Activated CD8-positive, alpha-beta memory T cell treated with anti-CD3 and anti-CD28 coated beads, Interleukin-2, amount 50 U/mL, for 48 hours (primary cell): ENCODE measurements at regions not wholly inside any gene's neighbourhood (a gene's known extent, or its start where the extent isn't known, plus 50 kb on each side); places are given as distances from the start of the nearest gene placed in this dataset.
"Not testable (repeated sequence)": the region's sequence is repeated elsewhere in the genome, so short reads cannot be mapped to it uniquely, and the experiment has no call there.

Source experiments
- DNase-seq: peaks from one replicate; pipeline ENCODE4 v3.0.0-alpha.2; 2020

DNA sequence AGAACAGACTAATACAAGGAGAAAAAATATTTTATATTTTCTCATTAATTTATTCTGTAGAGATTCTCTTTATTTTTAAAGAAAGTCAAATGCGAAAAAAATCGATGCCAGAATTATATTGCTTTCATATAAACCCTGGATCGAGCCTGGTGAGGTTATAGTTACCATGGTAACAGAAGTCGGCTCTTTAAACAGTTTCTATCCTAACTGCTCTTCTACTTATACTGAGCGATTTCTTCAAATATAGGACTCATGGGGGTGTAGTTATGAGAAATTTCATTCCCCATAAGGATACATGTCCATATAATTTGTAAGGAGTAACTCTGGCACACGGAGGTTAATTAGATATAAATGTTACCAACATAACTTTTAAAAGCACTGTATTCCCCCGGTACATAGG lies 973.5 kb upstream of the NCAM2 start:
- DNase-seq = no peak

DNA sequence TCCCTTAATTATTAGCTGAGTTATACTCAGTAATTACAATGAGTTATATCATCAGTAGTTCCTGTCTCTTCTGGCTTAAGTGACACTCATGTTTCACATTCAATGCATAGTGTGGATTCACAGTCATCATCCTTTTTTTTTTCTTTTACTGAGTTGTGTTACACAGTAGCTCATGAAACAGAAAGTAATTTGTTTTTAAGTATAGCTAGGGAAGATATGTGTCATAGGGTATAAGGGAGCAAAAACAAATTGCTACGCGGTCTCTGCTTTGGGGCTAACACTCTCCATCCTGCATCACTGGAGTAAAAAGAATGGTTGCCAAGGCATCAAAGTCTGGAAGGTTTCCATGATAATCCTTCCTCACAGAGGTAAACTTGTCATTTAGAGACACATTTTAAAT lies 971.7 kb upstream of the NCAM2 start:
- DNase-seq = no peak

DNA sequence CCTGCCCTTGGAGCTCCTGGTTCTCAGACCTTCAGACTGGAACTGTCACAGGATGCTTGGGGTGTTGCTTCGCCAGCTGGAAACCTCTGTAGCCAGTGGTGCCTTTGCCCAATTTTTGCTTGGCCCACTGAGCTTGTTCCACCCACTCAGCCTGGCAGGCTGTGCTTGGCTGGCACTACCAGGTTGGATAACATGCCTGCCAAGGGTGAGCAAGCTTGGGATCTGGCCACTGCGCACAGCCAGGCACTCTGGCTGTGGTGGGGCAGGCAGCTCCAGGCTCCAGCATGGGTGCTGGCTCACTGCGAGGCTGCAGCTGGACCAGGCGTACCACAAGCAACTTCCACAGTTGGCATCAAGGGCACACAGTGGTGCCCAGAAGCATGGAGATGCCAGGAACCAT lies 967.8 kb upstream of the NCAM2 start:
- DNase-seq = no peak

DNA sequence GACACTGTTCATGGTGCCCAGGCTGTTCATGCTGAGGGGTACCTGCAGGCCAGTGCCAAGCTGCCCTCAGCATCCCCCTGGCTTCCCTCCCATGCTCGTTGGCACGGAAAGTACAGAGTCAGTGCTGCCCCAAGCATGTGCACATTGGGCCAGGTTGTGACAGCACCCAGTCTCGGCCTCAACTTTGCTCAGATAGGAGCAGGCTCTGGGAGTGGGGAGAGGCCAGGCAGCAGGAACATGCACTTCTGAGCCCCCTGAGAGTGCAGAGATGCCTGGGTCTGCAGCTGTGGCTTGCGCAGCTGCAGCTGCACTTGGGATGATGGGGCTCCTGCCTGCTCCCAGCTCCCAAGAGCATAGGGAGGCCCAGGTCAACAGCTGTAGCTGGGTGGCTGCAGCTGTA lies 966.4 kb upstream of the NCAM2 start:
- no peak for DNase-seq

DNA sequence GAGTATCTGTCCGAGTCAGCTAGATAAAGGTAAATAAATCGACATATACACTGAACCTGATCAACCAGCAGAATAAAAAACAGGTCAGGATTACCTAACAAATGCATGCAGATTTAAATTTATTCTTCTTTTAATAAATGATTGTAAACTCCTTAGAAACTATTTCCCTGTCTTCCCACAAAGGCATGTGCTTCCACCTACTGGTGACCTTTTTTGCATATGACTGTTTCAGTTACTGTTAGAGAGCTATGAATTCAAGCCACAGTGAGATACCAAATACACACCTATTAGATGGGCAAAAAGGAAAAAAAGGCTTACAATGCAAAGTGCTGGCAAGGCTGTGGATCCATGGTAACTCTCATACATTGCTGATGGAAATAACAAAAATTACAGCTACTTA lies 957.4 kb upstream of the NCAM2 start:
- no peak for DNase-seq

DNA sequence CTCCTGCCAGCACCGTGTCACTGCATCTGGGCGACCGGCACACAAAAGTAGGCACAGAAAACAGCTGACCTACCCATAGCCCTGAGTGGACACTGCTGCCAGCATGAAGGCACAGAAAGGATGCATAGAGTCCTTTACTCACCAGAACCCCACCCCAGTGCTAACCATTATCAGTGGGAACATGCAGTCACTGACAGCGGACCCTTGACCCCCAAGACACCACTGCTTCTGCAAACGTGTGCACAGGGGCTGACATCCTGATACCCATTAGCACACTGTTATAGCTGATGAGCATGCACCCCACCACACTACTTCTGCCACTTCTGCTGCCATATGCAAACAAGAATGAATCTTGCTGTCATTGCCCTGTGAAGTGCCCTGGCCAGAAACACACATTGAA lies 953.0 kb upstream of the NCAM2 start:
- DNase-seq = no peak

DNA sequence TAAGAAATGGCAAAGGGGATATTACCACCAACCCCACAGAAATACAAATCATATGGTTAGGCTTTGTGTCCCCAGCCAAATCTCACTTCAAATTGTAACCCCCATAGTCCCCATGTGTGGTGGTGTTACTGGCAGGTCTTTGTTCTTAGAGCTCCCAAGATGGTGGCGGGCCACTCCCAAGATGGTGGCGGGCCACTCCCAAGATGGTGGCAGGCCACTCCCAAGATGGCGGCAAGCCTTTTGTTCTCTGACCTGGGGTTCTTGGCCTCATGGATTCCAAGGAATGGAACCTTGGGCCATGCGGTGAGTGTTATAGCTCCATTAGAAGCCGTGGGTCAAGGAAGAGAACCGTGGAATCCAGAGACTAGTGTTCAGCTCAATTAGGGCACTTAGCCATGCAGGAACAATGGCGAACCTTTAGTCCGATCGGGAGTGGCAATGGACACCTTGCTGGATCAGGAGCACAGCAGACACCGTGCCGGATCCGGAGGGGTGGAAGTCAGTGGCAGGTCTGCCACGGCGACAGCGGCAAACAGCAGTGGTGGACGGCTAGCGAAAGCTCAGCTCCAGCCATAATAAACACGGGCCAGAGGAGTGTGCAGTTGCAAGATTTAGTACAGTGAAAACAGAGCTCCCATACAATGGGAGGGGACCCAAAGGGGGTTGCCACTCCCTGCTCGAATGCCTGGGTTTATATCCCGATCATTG lies 949.9 kb upstream of the NCAM2 start:
- not testable (repeated sequence) for DNase-seq

DNA sequence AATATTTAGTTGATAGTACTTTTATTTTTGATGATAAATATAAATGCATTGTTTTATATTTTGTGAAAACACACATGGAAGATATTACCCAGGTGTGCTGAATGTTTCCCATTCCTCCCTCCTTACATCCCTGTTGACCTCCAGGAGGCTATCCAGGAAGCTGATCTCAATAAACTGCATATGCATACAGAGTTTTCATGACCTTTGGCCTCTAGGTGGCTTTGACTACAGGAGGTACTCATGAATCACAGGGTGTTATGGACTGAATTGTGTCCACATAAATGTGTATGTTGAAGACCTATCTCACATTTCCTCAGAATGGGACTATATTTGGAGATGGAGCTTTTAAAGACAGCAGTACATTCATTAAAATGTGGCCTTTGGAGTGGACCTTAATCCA lies 914.9 kb upstream of the NCAM2 start:
- DNase-seq = no peak

DNA sequence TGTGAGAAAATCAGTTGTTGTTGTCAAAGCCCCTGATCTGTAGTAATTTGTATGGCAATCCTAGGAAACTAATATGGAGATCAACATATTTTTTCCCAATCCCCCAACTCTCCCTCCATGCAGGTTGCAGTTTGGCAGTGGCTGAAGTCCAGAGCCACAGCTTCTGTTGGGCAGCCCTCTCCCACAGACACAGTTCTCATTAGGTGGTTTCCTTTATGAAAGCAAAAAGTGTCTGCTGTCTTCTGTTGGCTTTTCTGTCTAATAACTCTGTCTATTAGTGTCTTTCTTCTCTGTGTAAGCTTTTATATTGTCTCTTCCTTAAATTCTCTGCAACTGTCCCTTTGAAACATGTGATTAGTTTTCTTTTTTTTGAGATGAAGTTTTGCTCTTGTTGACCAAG lies 914.3 kb upstream of the NCAM2 start:
- DNase-seq = no peak

DNA sequence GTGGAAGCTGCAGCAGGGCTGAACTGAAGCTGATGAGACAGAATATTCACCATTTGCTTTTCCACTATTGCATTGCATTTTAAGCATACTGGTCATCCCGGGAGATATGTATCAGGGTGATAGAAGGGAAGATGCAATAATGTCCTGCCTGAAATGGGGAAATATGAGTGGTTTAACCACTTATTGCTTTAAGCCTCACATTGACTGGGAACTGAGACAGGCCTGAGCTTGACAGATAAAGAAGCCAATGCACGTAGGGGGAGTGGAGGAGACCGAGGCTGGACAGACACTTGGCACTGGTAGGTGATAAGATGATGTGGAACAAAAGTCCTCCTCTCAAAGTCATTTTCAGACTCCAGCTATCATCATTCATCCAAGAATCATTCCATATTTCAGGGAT lies 911.7 kb upstream of the NCAM2 start:
- no peak for DNase-seq

DNA sequence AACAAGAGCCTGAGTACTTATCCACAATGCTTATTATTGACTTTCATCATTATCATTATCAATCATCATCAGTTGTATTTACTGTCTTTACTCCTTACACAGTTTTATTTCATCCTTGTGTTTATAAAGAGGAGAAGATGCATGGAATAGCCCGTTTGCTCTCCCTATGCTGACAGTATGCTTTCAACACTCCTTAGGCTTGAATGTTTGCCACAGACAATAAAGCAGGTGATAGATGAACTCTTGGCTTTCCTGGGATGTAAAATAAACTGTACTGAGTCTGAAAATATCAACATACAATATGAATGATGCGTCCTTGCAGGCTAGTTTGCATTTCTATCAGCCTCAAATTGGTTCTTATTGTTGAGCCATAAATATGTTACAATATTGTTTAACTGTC lies 891.8 kb upstream of the NCAM2 start:
- no peak for DNase-seq

DNA sequence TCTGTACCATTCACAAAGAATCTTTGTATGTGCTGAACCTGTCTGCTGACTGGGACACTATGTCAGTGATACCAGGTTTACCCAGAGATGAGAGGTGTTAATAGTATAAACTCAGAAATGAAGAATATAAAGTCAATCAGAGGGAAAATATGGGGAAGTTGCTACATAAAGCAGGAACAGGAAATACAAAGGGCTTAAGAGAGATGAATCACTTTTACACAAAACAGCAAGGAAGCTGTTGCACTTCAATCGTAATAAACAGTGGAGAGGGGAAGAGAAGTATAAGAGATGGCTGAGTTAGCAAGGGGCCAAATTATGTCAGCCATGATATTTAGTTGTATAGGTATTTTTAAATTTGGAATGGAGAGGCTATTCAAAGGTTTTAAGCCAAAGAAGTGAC lies 890.2 kb upstream of the NCAM2 start:
- DNase-seq = no peak

DNA sequence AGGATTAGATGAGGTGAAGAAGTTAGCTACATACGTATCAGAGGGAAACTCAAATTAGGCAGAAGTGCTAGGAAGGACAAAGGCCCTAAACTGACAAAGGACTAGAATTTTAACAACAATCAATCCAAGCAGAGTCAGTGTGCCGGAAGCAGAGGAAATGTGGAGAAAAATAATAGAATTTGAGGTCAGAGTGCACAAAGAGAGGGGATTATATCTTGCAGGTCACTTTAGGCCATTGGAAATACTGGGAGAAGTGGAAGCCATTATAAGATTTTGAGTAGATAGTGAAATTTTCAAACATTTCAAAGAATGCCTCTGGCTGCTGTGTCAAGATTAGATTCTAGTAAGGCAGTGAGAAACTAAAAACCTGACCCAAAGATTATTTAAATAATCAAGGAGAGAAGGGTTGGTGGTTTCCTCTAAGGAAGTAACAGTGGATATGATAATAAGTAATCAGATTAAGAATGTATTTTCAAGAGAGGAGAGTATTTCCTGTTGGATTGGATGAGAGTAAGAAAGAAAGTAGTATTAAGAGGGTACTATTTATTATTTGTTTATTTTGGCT lies 889.2 kb upstream of the NCAM2 start:
- DNase-seq = no peak

DNA sequence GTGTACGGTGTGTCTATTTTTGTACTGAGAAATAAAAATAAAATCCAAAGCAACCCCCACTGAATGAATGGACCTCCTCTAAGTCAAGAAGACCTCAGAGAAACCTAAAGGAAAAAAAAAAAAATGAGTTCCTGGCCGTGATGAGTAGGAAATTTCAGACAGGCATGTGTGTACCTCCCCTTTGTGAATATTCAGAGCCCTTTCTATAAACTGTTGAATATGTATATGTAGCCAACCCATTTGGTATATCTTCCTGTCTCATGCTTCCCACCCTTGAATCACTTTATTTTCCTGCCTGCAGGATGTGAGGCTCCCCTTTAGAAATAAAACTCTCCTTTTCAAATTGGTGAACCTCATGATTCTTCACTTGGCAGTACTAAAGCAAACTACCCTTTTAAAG lies 887.8 kb upstream of the NCAM2 start:
- no peak for DNase-seq

DNA sequence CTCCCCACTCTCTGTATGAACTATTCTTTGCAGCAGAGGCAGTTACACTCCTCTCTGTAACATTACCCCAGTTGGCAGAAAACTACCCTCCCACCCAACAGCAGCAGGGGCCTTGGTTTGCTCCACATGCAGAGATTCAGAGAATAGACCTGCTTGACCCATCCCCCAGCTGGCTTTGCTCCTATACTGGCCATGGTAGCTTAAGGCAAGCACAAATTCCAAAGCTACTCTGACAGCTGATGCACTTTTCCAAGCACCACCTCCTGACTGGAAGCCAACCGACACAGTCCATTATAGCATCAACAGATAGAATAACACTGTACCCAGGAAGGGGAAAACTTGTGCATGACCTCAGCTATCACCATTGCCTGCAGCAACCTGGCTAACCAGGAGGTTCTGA lies 846.5 kb upstream of the NCAM2 start:
- DNase-seq = no peak

DNA sequence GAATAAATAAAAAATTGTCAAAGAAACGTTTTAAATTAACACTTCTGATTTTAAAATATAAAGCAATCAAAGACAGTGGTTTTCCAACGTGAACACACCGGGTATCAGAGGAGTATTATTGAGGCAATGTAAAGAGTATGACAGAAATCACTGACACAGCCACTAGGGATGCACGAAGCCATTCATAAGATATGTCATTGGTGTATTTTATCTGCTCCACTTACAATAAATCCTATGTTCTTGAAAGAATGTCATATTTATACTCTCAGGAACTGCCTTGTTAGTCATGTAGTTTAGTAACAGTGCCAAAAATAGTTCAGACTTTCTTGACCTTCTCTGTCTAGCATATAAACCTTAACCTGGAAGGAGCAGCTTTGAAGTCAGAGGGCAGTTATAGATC lies 835.0 kb upstream of the NCAM2 start:
- no peak for DNase-seq

DNA sequence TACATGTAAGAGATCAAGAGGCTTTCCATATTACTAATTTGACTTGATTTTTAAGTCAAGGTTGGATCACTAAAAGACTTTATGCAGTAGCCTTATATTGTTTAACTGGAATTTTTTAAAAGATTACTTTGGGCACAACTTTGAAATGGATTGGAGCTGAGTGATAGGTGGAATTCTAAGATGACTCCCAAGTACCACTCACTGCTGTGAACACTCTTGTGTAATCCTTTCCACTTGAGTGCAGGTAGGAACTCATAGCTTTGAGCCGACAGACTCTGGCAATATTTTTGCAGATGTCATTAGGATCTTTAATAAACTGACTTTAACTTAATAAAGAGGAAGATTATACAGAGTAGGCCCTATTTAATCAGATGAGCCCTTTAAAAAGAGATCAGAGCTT lies 831.1 kb upstream of the NCAM2 start:
- no peak for DNase-seq

DNA sequence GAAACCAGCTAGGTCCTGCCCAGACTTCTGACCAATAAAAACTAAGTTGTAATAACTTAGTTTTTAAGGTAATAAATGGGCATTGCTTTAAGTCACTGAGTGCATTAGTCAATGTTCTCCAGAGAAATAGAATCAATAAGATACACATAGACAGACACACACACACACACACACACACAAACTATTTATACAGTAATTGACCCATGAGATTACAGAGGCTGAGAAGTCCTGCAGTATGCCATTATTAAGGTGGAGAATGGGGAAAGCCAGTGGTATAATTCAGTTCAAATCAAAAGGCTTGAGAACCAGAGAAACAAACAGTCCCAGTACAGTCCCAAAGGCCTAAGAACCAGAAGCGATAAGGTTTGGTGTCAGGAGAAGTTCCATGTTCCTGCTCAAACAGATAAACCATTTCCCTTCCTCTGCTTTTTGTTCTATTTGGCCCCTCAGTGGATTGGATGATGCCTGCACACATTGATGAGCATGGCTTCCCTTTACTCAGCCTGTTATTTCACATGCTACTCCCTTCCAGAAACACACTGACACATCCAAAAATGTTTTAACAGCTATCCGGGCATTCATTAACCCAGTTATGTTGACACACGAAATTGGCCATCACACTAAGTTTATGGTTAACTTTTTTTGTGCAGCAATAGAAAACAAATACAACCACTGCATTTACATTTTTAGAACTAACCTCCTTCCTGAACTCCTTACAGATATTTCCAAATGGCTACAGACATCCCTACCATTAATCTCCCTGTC lies 828.2 kb upstream of the NCAM2 start:
- DNase-seq = no peak

DNA sequence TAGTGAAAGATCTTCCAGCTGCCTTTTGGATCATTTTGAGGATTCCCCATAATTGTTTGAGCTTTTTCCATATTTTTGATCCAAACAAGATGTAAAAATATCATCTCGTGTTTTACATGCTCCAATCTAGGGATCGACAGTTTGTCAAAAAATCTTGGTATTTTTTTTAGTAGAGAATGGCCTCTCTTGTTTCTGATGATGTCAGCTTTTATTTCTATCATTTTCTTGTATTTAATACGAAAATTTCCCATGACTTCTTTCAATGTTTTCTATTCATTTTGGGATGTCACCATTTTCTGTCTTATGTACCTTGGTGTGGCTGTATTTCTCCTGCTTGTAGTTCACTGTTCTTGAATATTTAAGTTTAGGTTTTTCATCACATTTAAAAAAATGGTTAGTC lies 812.0 kb upstream of the NCAM2 start:
- no peak for DNase-seq

DNA sequence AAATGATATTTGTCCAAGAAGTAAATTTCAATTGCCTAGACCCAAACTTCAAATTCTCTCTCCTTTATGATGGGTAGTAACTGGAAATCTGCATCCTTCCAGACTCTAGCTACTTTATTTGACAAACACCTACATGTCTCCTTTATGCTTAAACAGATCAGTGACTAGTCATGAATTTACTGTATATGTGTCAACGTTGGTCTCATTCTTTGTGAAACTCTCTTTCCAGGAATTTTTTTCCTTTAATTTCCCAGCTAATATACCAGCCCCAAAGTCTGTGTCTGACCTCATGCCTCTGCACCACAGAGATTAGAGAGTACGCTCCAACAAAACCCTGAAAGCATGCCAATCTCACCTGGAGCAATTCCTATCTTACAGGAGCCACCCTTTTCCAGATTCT lies 811.2 kb upstream of the NCAM2 start:
- no peak for DNase-seq

DNA sequence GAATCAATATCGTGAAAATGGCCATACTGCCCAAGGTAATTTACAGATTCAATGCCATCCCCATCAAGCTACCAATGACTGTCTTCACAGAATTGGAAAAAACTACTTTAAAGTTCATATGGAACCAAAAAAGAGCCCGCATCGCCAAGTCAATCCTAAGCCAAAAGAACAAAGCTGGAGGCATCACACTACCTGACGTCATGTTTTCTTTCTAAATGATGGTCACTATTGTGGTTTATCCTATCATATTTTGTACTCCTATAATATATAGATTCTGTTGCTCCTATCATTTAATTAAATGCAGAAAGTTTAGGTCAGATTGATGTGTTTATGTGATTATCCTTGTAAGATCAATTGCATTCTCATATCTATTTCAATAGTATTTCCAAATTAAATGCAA lies 796.9 kb upstream of the NCAM2 start:
- not testable (repeated sequence) for DNase-seq

DNA sequence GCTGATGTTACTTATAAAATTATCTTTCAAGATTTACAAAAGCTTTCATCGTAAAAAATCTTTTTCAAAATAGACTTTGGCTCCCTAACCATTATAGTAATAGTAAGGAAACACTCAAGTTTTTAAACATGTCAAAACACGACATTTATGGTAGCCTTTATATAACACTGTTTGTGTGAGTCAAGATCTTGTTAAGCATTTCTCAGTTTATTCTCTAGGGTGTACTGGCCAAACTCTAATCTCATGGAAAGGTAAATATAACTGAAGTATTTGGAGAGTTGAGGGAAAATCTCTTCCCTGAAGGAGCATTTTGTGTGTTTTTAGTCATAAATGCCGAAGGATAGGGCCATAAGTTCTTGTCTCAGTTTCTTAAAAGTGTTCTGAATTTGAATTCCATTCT lies 790.9 kb upstream of the NCAM2 start:
- no peak for DNase-seq

DNA sequence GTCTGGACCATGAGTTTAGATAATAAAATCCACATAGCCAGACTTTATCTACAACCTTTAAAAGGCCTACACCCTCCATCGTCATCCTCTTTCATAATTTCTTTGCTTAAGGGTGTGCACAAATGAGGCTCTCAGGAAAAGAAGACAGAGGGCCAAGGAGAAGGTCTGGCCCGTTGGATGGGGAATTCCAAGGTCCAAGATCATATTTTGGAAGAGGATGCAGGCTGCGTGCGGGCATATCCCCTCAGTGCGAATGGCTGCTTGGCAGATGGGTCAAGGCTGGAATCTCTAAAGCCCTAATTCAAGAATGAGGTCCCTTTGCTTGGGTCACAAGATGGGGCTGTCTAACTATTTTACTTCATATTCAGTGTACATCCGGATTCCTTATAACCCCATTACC lies 782.2 kb upstream of the NCAM2 start:
- DNase-seq = no peak

DNA sequence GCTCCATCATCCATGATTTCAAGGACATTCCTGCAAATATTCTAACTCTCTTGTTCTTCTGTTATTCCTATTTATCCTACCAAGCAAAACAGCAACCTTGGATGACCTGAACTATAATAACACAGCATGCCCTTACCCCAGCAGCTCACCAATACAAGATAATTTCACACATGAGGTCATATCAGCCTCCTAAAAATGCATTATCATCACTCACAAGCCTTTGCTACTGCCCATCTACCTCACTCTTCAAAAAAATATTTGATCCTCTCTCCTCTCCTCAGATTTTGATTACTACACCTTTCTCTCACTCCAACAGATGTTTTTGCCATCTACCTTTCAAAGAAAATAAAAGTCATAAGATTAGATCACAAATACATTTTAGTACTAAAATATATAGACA lies 777.6 kb upstream of the NCAM2 start:
- DNase-seq = no peak

DNA sequence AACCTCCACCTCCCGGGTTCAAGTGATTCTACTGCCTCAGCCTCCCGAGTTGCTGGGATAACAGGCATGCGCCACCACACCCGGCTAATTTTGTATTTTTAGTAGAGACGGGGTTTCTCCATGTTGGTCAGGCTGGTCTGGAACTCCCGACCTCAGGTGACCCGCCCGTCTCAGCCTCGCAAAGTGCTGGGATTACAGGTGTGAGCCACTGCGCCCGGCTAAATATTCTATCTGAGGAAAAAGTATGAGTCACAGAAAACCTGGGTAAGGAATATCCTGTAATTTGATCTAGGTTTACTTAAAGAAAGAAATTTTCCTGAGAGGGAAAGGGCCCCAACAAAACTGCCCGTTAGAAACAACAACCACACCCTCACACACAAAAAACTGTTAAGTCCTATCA lies 776.2 kb upstream of the NCAM2 start:
- DNase-seq = not testable (repeated sequence)
